ENCODE measurements at regions not wholly inside any gene's neighbourhood (a gene's known extent, or its start where the extent isn't known, plus 50 kb on each side); places are given as distances from the start of the nearest gene placed in this dataset.

- H3K36me3 Mint-ChIP-seq (ENCODE audit: insufficient read depth, unreplicated experiment), result peaks cover 10% of the 10 kb centered on the region
- H3K27me3 Mint-ChIP-seq (ENCODE audit: insufficient read depth, unreplicated experiment), result no peaks in the 10 kb centered on the region
- H3K9me3 ChIP-seq, result no peaks in the 10 kb centered on the region
- TF ChIP-seq CTCF (IDR thresholded peaks at IDR 0.05; ENCODE audit: insufficient read depth in 1 of 2, low read depth in 1 of 2, low read length in 1 of 2, severe bottlenecking in 1 of 2, unreplicated experiment in 1 of 2), result no peak
- peaks cover 10% of the 10 kb centered on the region for H3K4me1 Mint-ChIP-seq (ENCODE audit: low read depth, unreplicated experiment)
- no peaks in the 10 kb centered on the region for H3K27me3 ChIP-seq (replicated peaks; ENCODE audit: control insufficient read depth, insufficient read depth, low read length)
- ChIA-PET POLR2A (no interaction called here), CTCF (interaction anchor here (0.7 kb wide), 1 partner anchor 587 kb away, joined by 3 read pairs; the partner anchor contains the start of gene TIMM22)
- H3K4me3 Mint-ChIP-seq (ENCODE audit: unreplicated experiment), result peak overlapping the region; percentile 74
- no peaks in the 10 kb centered on the region for H3K36me3 ChIP-seq (ENCODE audit: control insufficient read depth, insufficient read depth, low read length)
- intact Hi-C loops (cut with micrococcal nuclease; ENCODE audit: unreplicated experiment), result loop anchor here (5.0 kb wide), 1 partner anchor 277 kb away; no protein-coding TSS in a partner anchor
- H3K4me1 ChIP-seq, result peaks cover 6% of the 10 kb centered on the region; the same call in 1 of the 2 replicates
- H3K9me3 Mint-ChIP-seq (ENCODE audit: unreplicated experiment), result no peaks in the 10 kb centered on the region
- H3K4me3 ChIP-seq (ENCODE audit: low read depth, low read length), result peak overlapping the region; percentile 72
- BruUV-seq (replicated peaks), result no TSS peak
- peak overlapping the region; percentile 83 for H3K27ac Mint-ChIP-seq (ENCODE audit: unreplicated experiment)
- peak; percentile 99 for DNase-seq
Observed at GRCh38 chr17:409848-410542, 57.4 kb upstream of the RPH3AL start.

GRCh38 chr17:409308-409847 is 56.8 kb upstream of the RPH3AL start:
- no peak for TF ChIP-seq CTCF (IDR thresholded peaks at IDR 0.05; ENCODE audit: insufficient read depth in 1 of 2, low read depth in 1 of 2, low read length in 1 of 2, severe bottlenecking in 1 of 2, unreplicated experiment in 1 of 2)
- Histone ChIP-seq H3K36me3 (ENCODE audit: control insufficient read depth, insufficient read depth, low read length) (no peaks in the 10 kb centered on the region), H3K9me3 (no peaks in the 10 kb centered on the region), H3K4me1 (peaks cover 6% of the 10 kb centered on the region; the same call in 1 of the 2 replicates), H3K4me3 (ENCODE audit: low read depth, low read length) (peak overlapping the region; percentile 51), H3K27me3 (replicated peaks; ENCODE audit: control insufficient read depth, insufficient read depth, low read length) (no peaks in the 10 kb centered on the region)
- DNase-seq, result no peak
- peak overlapping the region; percentile 74 for H3K4me3 Mint-ChIP-seq (ENCODE audit: unreplicated experiment)
- TSS peak; percentile 98 for BruUV-seq (replicated peaks)
- intact Hi-C loops (cut with micrococcal nuclease; ENCODE audit: unreplicated experiment), result no loop called here
- H3K27me3 Mint-ChIP-seq (ENCODE audit: insufficient read depth, unreplicated experiment), result no peaks in the 10 kb centered on the region
- POLR2A ChIA-PET, result no interaction called here
- H3K27ac Mint-ChIP-seq (ENCODE audit: unreplicated experiment), result peak overlapping the region; percentile 83
- CTCF ChIA-PET, result no interaction called here
- H3K9me3 Mint-ChIP-seq (ENCODE audit: unreplicated experiment), result no peaks in the 10 kb centered on the region
- H3K36me3 Mint-ChIP-seq (ENCODE audit: insufficient read depth, unreplicated experiment), result peaks cover 10% of the 10 kb centered on the region
- H3K4me1 Mint-ChIP-seq (ENCODE audit: low read depth, unreplicated experiment), result peaks cover 10% of the 10 kb centered on the region

GRCh38 chr17:404703-405102 is 52.1 kb upstream of the RPH3AL start:
- Mint-ChIP-seq H3K4me1 (ENCODE audit: low read depth, unreplicated experiment) (no peaks in the 10 kb centered on the region), H3K4me3 (ENCODE audit: unreplicated experiment) (no peak overlapping the region), H3K27me3 (ENCODE audit: insufficient read depth, unreplicated experiment) (peaks cover 5% of the 10 kb centered on the region), H3K27ac (ENCODE audit: unreplicated experiment) (no peak overlapping the region), H3K36me3 (ENCODE audit: insufficient read depth, unreplicated experiment) (peaks cover 3% of the 10 kb centered on the region), H3K9me3 (ENCODE audit: unreplicated experiment) (no peaks in the 10 kb centered on the region)
- H3K27me3 ChIP-seq (replicated peaks; ENCODE audit: control insufficient read depth, insufficient read depth, low read length), result no peaks in the 10 kb centered on the region
- H3K4me3 ChIP-seq (ENCODE audit: low read depth, low read length), result no peak overlapping the region
- H3K4me1 ChIP-seq, result no peaks in the 10 kb centered on the region
- no TSS peak for BruUV-seq (replicated peaks)
- intact Hi-C loops (cut with micrococcal nuclease; ENCODE audit: unreplicated experiment), result no loop called here
- no peak for DNase-seq
- H3K9me3 ChIP-seq, result no peaks in the 10 kb centered on the region
- POLR2A ChIA-PET, result no interaction called here
- no peak for TF ChIP-seq CTCF (IDR thresholded peaks at IDR 0.05; ENCODE audit: insufficient read depth in 1 of 2, low read depth in 1 of 2, low read length in 1 of 2, severe bottlenecking in 1 of 2, unreplicated experiment in 1 of 2)
- no peaks in the 10 kb centered on the region for H3K36me3 ChIP-seq (ENCODE audit: control insufficient read depth, insufficient read depth, low read length)
- CTCF ChIA-PET, result no interaction called here

All from Caco-2 (cell line).